HCT116 (cell line): ENCODE measurements at regions not wholly inside any gene's neighbourhood (a gene's known extent, or its start where the extent isn't known, plus 50 kb on each side); places are given as distances from the start of the nearest gene placed in this dataset.
A peak's percentile ranks its signal among the peaks of the same experiment; 100 is the strongest.

ENCODE experiments used
- EGR1 ChIP-seq: IDR thresholded peaks from 2 replicates; pipeline ENCODE4 v1.6.1; 2012; ENCODE audit warnings: low read depth
- ELF1 ChIP-seq: IDR thresholded peaks from 2 replicates; pipeline ENCODE4 v1.6.1; 2012; ENCODE audit warnings: low read depth, borderline replicate concordance
- EZH2 ChIP-seq: fragments of 200-600 bp; sonication (generic); IDR thresholded peaks from 2 replicates; pipeline ENCODE4 v1.6.1; 2017; ENCODE audit warnings: antibody characterized with exemption, mixed run types
- EZH2phosphoT487 ChIP-seq: fragments of 200-600 bp; IDR thresholded peaks from 2 replicates; pipeline ENCODE4 v1.6.1; 2018; ENCODE audit warnings: antibody characterized with exemption, borderline replicate concordance
- FOSL1 ChIP-seq: IDR thresholded peaks from 2 replicates; pipeline ENCODE4 v1.6.1; 2012; ENCODE audit warnings: low read depth
- POLR2AphosphoS5 ChIP-seq: IDR thresholded peaks from 2 replicates; pipeline ENCODE4 v1.6.1; 2011; ENCODE audit warnings: mild to moderate bottlenecking, low read depth, low read length, moderate library complexity
- SRF ChIP-seq: IDR thresholded peaks from 2 replicates; pipeline ENCODE4 v1.6.1; 2012; ENCODE audit warnings: low read depth
- TCF7L2 ChIP-seq: IDR thresholded peaks from 2 replicates; pipeline ENCODE4 v1.7.0; 2011; ENCODE audit warnings: borderline replicate concordance, inconsistent platforms; ENCODE audit not compliant: insufficient read depth, insufficient read length; ENCODE audit errors: extremely low read depth
- YY1 ChIP-seq: IDR thresholded peaks from 2 replicates; pipeline ENCODE4 v1.6.1; 2011; ENCODE audit warnings: low read length, low read depth, moderate library complexity, mild to moderate bottlenecking; ENCODE audit not compliant: insufficient replicate concordance; ENCODE audit errors: extremely low read depth
- TF ChIP-seq, protein P1 (sequence below), 3 experiments: fragments of 200-600 bp in 1 of 3; sonication (generic) in 1 of 3; IDR thresholded peaks in 2 of 3; conservative IDR thresholded peaks in 1 of 3; 2 replicates each; pipeline ENCODE4 v1.5.1; 2012 to 2017; ENCODE audit warnings: low read depth in 2 of 3, low read length in 2 of 3, antibody characterized with exemption in 1 of 3, borderline replicate concordance in 1 of 3, control low read depth in 1 of 3, mild to moderate bottlenecking in 1 of 3, mixed read lengths in 1 of 3, mixed run types in 1 of 3, moderate library complexity in 1 of 3; ENCODE audit not compliant: insufficient read depth in 1 of 3

DNA sequence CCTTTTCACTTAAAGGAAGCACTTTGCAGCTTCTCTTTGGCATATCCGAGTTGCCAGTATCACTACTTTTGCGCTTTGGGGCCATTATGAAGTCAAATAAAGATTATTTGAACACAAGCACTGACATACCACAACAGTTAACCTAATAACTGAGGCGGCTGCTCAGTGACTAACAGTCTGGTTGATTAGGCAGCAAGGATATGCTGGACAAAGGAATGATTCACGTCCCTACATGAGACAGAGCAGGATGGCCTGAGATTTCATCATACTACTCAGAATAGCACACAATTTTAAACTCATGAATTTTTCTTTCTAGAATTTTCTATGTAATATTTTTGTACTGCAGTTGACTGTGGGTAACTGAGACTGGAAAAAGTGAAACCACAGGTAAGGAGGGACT, 56.9 kb upstream of the E2F7 start:
- TF ChIP-seq, protein P1, sequence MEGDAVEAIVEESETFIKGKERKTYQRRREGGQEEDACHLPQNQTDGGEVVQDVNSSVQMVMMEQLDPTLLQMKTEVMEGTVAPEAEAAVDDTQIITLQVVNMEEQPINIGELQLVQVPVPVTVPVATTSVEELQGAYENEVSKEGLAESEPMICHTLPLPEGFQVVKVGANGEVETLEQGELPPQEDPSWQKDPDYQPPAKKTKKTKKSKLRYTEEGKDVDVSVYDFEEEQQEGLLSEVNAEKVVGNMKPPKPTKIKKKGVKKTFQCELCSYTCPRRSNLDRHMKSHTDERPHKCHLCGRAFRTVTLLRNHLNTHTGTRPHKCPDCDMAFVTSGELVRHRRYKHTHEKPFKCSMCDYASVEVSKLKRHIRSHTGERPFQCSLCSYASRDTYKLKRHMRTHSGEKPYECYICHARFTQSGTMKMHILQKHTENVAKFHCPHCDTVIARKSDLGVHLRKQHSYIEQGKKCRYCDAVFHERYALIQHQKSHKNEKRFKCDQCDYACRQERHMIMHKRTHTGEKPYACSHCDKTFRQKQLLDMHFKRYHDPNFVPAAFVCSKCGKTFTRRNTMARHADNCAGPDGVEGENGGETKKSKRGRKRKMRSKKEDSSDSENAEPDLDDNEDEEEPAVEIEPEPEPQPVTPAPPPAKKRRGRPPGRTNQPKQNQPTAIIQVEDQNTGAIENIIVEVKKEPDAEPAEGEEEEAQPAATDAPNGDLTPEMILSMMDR (IDR thresholded peaks at IDR 0.05 in 2 of 3, conservative IDR thresholded peaks at IDR 0.05 in 1 of 3; ENCODE audit: borderline replicate concordance in 1 of 3, insufficient read depth in 1 of 3, low read depth in 2 of 3, low read length in 2 of 3), result no peak
- no peak for TF ChIP-seq ELF1
- TF ChIP-seq EZH2, result no peak
- TF ChIP-seq EZH2phosphoT487, result no peak
- peak; percentile 42; the same call in 1 of the 2 replicates for TF ChIP-seq POLR2AphosphoS5
- TF ChIP-seq SRF, result no peak
- peak; percentile 68 for TF ChIP-seq FOSL1
- TF ChIP-seq YY1, result no peak
- no peak for TF ChIP-seq TCF7L2
- TF ChIP-seq EGR1, result no peak
